DND-41 (cell line): ENCODE measurements at regions not wholly inside any gene's neighbourhood (a gene's known extent, or its start where the extent isn't known, plus 50 kb on each side); places are given as distances from the start of the nearest gene placed in this dataset.

Experiments used
- EZH2 ChIP-seq: IDR thresholded peaks from 3 replicates; pipeline ENCODE4 v1.6.1; 2012; ENCODE audit warnings: borderline replicate concordance, low read depth, mild to moderate bottlenecking, moderate library complexity, low read length, inconsistent platforms; ENCODE audit not compliant: severe bottlenecking
- TF ChIP-seq, protein P1 (sequence below): IDR thresholded peaks from 2 replicates; pipeline ENCODE4 v1.5.1; 2012; ENCODE audit warnings: borderline replicate concordance, low read length, moderate library complexity, mild to moderate bottlenecking; ENCODE audit not compliant: poor library complexity, severe bottlenecking; ENCODE audit errors: extremely low read depth

DNA sequence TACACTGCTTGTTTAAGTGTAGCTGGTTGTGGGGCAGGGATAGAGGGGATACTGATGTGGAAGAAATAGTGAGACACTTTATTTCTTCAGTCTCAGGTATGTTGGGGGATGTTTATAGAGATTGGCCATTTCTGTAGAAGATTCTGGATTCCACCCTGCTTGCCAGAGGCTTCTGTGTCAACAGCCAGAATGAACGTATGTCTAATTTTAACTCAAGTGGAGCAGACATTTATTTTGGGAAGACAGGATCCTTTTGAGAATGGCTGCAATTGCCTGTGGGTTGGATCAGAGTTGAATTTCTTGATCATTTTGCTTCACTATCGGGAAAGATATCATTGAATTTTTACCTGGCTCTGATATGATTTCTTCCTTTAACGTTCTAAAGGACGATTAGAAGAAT lies 465.6 kb upstream of the SLC14A2 start:
- no peak for TF ChIP-seq EZH2
- TF ChIP-seq, protein P1, sequence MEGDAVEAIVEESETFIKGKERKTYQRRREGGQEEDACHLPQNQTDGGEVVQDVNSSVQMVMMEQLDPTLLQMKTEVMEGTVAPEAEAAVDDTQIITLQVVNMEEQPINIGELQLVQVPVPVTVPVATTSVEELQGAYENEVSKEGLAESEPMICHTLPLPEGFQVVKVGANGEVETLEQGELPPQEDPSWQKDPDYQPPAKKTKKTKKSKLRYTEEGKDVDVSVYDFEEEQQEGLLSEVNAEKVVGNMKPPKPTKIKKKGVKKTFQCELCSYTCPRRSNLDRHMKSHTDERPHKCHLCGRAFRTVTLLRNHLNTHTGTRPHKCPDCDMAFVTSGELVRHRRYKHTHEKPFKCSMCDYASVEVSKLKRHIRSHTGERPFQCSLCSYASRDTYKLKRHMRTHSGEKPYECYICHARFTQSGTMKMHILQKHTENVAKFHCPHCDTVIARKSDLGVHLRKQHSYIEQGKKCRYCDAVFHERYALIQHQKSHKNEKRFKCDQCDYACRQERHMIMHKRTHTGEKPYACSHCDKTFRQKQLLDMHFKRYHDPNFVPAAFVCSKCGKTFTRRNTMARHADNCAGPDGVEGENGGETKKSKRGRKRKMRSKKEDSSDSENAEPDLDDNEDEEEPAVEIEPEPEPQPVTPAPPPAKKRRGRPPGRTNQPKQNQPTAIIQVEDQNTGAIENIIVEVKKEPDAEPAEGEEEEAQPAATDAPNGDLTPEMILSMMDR, result no peak
